AG09319 (cell line): ENCODE measurements at regions not wholly inside any gene's neighbourhood (a gene's known extent, or its start where the extent isn't known, plus 50 kb on each side); places are given as distances from the start of the nearest gene placed in this dataset.

Experiments used
- DNase-seq: peaks from one replicate; pipeline ENCODE4 v3.0.0-alpha.2; 2010; ENCODE audit warnings: low read depth; ENCODE audit errors: extremely low read depth
- CTCF ChIP-seq: IDR thresholded peaks from 2 replicates; pipeline ENCODE4 v1.5.1; 2011; ENCODE audit warnings: low read depth, mild to moderate bottlenecking, inconsistent platforms, low read length, moderate library complexity

- DNase-seq: no peak
- no peak for TF ChIP-seq CTCF
Observed at GRCh38 chr10:53256623-53257022, 484.0 kb upstream of the MBL2 start.

GRCh38 chr10:53255661-53256205, 483.1 kb upstream of the MBL2 start:
- no peak for DNase-seq
- no peak for TF ChIP-seq CTCF

- no peak for TF ChIP-seq CTCF
- DNase-seq: no peak
Observed at GRCh38 chr10:53253221-53253620, 480.6 kb upstream of the MBL2 start.

- DNase-seq: no peak
- TF ChIP-seq CTCF: no peak
Observed at GRCh38 chr10:53239873-53240272, 467.3 kb upstream of the MBL2 start.

GRCh38 chr10:53236941-53237340, 464.4 kb upstream of the MBL2 start:
- TF ChIP-seq CTCF: no peak
- DNase-seq: no peak

- DNase-seq: no peak
- no peak for TF ChIP-seq CTCF
Observed at GRCh38 chr10:53233749-53234148, 461.2 kb upstream of the MBL2 start.

GRCh38 chr10:53230651-53231050, 458.1 kb upstream of the MBL2 start:
- no peak for TF ChIP-seq CTCF
- DNase-seq: no peak
